HepG2 (cell line): ENCODE measurements at regions not wholly inside any gene's neighbourhood (a gene's known extent, or its start where the extent isn't known, plus 50 kb on each side); places are given as distances from the start of the nearest gene placed in this dataset.

Experiments used
- ATAC-seq: fragments of 200-7000 bp; cut with Tn5 transposase; 3 replicates; pipeline ENCODE4 v1.9.1; 2020; ENCODE audit warnings: mild to moderate bottlenecking, moderate library complexity
- BruUV-seq: library from RNA; stranded (reverse); fragments of 400-500 nt; replicated peaks from 2 replicates; lab custom pipeline; 2021; lab: Mats Ljungman, UMichigan
- CTCF ChIA-PET: fragments of 300-600 bp; formaldehyde crosslinking; extraction: SDS; loops from one replicate; lab custom pipeline; 2021; ENCODE audit warnings: low total read pairs, inconsistent platforms, low intra/inter-chr PET ratio; lab: Yijun Ruan, JAX
- POLR2A ChIA-PET: fragments of 350-600 bp; sonication (Branson Sonifier 250); formaldehyde crosslinking; loops from one replicate; lab custom pipeline; 2020; ENCODE audit warnings: antibody characterized with exemption, inconsistent platforms; lab: Yijun Ruan, JAX
- DNase-seq: peaks from one replicate; pipeline ENCODE4 v3.0.0-alpha.2; 2015; ENCODE audit warnings: low spot score
- FAIRE-seq: peaks from 3 replicates; lab custom pipeline; 2011; peaks lifted over from hg19 to GRCh38; lab: Jason Lieb, UNC
- H2AFZ ChIP-seq: one replicate; pipeline ENCODE4 v1.6.1; 2011; ENCODE audit warnings: low read length, inconsistent platforms
- H3K27ac ChIP-seq: fragments of 300-600 bp; 3 replicates; pipeline ENCODE4 v1.8.0; 2011; ENCODE audit warnings: mixed run types, mild to moderate bottlenecking, mixed read lengths, low read length, inconsistent platforms; ENCODE audit not compliant: insufficient read depth; ENCODE audit errors: extremely low read length
- H3K27me3 ChIP-seq, 2 experiments: fragments of 200-600 bp in 1 of 2; 2 replicates in 1 of 2; 3 replicates in 1 of 2; pipeline versions ENCODE4 v1.6.0 to v1.8.0; 2011; ENCODE audit warnings: low read length in 2 of 2, mild to moderate bottlenecking in 2 of 2, moderate library complexity in 2 of 2, inconsistent platforms in 1 of 2; ENCODE audit not compliant: insufficient read depth in 2 of 2, control insufficient read depth in 1 of 2
- H3K36me3 ChIP-seq, 2 experiments: fragments of 200-600 bp in 1 of 2; replicated peaks in 1 of 2; 2 replicates in 1 of 2; 3 replicates in 1 of 2; pipeline versions ENCODE4 v1.5.1 to v1.8.0; 2011; ENCODE audit warnings: low read length in 2 of 2, inconsistent platforms in 1 of 2; ENCODE audit not compliant: insufficient read depth in 2 of 2, control insufficient read depth in 1 of 2
- H3K4me1 ChIP-seq: 2 replicates; pipeline ENCODE4 v1.5.1; 2012; ENCODE audit warnings: low read length, inconsistent platforms; ENCODE audit not compliant: insufficient read depth
- H3K4me2 ChIP-seq: 2 replicates; pipeline ENCODE4 v1.6.0; 2011; ENCODE audit warnings: low read depth, low read length, inconsistent platforms
- H3K4me3 ChIP-seq, 3 experiments: fragments of 200-600 bp in 1 of 3; sonication (generic), shearing (Covaris generic) in 1 of 3; replicated peaks in 1 of 3; 2 replicates each; pipeline ENCODE4 v1.5.1; 2011 to 2016; ENCODE audit warnings: low read length in 3 of 3, inconsistent platforms in 2 of 3, low read depth in 2 of 3, mild to moderate bottlenecking in 2 of 3, control low read depth in 1 of 3, mixed read lengths in 1 of 3; ENCODE audit not compliant: insufficient read depth in 1 of 3
- H3K79me2 ChIP-seq: one replicate; pipeline ENCODE4 v1.6.1; 2011; ENCODE audit warnings: low read length, inconsistent platforms; ENCODE audit not compliant: insufficient read depth
- H3K9ac ChIP-seq: 2 replicates; pipeline ENCODE4 v1.6.0; 2011; ENCODE audit warnings: mild to moderate bottlenecking, low read depth, low read length, inconsistent platforms; ENCODE audit not compliant: insufficient read depth
- H3K9me3 ChIP-seq: 2 replicates; pipeline ENCODE4 v1.5.1; 2012; ENCODE audit warnings: mild to moderate bottlenecking, low read length
- H4K20me1 ChIP-seq: 2 replicates; pipeline ENCODE4 v1.6.0; 2011; ENCODE audit warnings: inconsistent platforms, mild to moderate bottlenecking, low read length, moderate library complexity; ENCODE audit not compliant: insufficient read depth
- KDM1A ChIP-seq: IDR thresholded peaks from 2 replicates; pipeline ENCODE4 v1.6.1; 2016; ENCODE audit warnings: missing compliant biosample characterization
- KLF13 ChIP-seq: sonication (generic); formaldehyde crosslinking; IDR thresholded peaks from 2 replicates; pipeline ENCODE4 v1.4.0; 2020; ENCODE audit warnings: mild to moderate bottlenecking, missing genetic modification reagents
- POLR2AphosphoS2 ChIP-seq: IDR thresholded peaks from 2 replicates; pipeline ENCODE4 v1.6.1; 2011; ENCODE audit warnings: low read depth, low read length, improper control_type of control experiment
- ZNF17 ChIP-seq: sonication (generic); formaldehyde crosslinking; IDR thresholded peaks from 2 replicates; pipeline ENCODE4 v1.5.0; 2020; ENCODE audit warnings: mild to moderate bottlenecking, missing genetic modification reagents
- ZNF530 ChIP-seq: sonication (generic); formaldehyde crosslinking; IDR thresholded peaks from 2 replicates; pipeline ENCODE4 v1.5.0; 2020; ENCODE audit warnings: low read depth, mild to moderate bottlenecking, missing genetic modification reagents
- in situ Hi-C: cut with HindIII; loops from 2 replicates; pipeline ENCODE4 v1.10.0; 2017; ENCODE audit warnings: low pct_unique_long_range_greater_than_20kb; ENCODE audit not compliant: extremely low pct_ligation_motif_present
- intact Hi-C: fragments of 100-400 bp; cut with micrococcal nuclease; formaldehyde crosslinking; loops from one replicate; pipeline ENCODE4 v1.10.0; 2022; ENCODE audit not compliant: unreplicated experiment
- TF ChIP-seq, protein P1 (sequence below): sonication (generic); formaldehyde crosslinking; IDR thresholded peaks from 2 replicates; pipeline ENCODE4 v1.4.0; 2020; ENCODE audit warnings: mild to moderate bottlenecking, missing genetic modification reagents
- TF ChIP-seq, protein P2 (sequence below): IDR thresholded peaks from 2 replicates; pipeline ENCODE4 v1.6.1; 2016

DNA sequence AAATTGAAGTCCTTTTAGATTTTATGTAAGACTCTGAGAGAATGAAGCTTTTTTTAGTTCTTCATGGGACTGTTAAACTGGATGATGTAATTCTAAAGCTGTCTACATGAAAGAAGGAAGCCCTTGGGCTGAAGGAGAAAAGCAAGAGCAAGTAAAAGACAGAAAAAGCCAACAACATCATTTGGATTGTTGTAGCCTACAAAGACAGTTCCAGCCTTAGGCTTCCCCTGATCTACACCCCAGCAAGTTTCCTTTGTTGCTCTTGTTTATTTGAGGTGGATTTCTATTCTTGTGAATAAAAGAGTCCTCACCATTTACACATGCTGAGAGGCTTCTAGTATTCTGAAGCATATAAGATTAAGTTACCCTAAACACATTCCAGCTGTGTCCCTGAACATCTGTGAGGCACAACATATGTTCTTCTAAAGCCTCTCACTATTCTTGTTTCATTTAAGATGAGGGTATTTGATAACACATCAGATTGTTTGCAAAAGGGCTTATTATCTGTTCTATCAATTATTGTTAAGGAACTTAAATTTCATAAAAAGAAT is 377.8 kb downstream of the LNPK start:
- intact Hi-C loops (no loop called here), in situ Hi-C loops (no loop called here)
- Histone ChIP-seq H3K27ac (no peak overlapping the region), H3K79me2 (no peaks in the 10 kb centered on the region), H3K4me2 (no peak overlapping the region), H2AFZ (no peak overlapping the region), H3K27me3 (no peaks in the 10 kb centered on the region), H3K4me1 (peaks cover 28% of the 10 kb centered on the region), H4K20me1 (no peaks in the 10 kb centered on the region), H3K9me3 (no peaks in the 10 kb centered on the region), H3K36me3 (no peaks in the 10 kb centered on the region; a peak in 1 of 5 replicates), H3K9ac (no peak overlapping the region), H3K4me3 (no peak overlapping the region)
- FAIRE-seq (no peak), DNase-seq (no peak), ATAC-seq (no peak)
- ChIA-PET CTCF (no interaction called here), POLR2A (interaction anchor here (1.5 kb wide), 1 partner anchor 18 kb away, joined by 3 read pairs; no protein-coding TSS in a partner anchor)
- no peak for TF ChIP-seq KDM1A
- TF ChIP-seq ZNF17 (CRISPR knock-in tag) = no peak
- TF ChIP-seq, protein P1, sequence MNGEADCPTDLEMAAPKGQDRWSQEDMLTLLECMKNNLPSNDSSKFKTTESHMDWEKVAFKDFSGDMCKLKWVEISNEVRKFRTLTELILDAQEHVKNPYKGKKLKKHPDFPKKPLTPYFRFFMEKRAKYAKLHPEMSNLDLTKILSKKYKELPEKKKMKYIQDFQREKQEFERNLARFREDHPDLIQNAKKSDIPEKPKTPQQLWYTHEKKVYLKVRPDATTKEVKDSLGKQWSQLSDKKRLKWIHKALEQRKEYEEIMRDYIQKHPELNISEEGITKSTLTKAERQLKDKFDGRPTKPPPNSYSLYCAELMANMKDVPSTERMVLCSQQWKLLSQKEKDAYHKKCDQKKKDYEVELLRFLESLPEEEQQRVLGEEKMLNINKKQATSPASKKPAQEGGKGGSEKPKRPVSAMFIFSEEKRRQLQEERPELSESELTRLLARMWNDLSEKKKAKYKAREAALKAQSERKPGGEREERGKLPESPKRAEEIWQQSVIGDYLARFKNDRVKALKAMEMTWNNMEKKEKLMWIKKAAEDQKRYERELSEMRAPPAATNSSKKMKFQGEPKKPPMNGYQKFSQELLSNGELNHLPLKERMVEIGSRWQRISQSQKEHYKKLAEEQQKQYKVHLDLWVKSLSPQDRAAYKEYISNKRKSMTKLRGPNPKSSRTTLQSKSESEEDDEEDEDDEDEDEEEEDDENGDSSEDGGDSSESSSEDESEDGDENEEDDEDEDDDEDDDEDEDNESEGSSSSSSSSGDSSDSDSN (CRISPR knock-in tag) = no peak
- TF ChIP-seq POLR2AphosphoS2 = no peak
- TF ChIP-seq ZNF530 (CRISPR knock-in tag) = no peak
- TF ChIP-seq, protein P2, sequence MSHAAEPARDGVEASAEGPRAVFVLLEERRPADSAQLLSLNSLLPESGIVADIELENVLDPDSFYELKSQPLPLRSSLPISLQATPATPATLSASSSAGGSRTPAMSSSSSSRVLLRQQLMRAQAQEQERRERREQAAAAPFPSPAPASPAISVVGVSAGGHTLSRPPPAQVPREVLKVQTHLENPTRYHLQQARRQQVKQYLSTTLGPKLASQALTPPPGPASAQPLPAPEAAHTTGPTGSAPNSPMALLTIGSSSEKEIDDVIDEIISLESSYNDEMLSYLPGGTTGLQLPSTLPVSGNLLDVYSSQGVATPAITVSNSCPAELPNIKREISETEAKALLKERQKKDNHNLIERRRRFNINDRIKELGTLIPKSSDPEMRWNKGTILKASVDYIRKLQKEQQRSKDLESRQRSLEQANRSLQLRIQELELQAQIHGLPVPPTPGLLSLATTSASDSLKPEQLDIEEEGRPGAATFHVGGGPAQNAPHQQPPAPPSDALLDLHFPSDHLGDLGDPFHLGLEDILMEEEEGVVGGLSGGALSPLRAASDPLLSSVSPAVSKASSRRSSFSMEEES (CRISPR knock-in tag) = no peak
- no peak for TF ChIP-seq KLF13 (CRISPR knock-in tag)
- BruUV-seq = no TSS peak
